WTC11 (cell line): ENCODE measurements at regions not wholly inside any gene's neighbourhood (a gene's known extent, or its start where the extent isn't known, plus 50 kb on each side); places are given as distances from the start of the nearest gene placed in this dataset.
"Not testable (repeated sequence)": the region's sequence is repeated elsewhere in the genome, so short reads cannot be mapped to it uniquely, and the experiment has no call there.

Experiments used
- ATAC-seq: fragments of 200-7000 bp; cut with Tn5 transposase; 2 replicates; pipeline ENCODE4 v1.10.0; 2021; ENCODE audit warnings: mild to moderate bottlenecking, moderate library complexity
- CTCF ChIA-PET: fragments of 300-600 bp; sonication (Branson Sonifier 250); formaldehyde crosslinking; loops from one replicate; lab custom pipeline; 2021; ENCODE audit warnings: antibody characterized with exemption; lab: Charles Lee
- POLR2A ChIA-PET: fragments of 350-600 bp; sonication (Branson Sonifier 250); formaldehyde crosslinking; loops from one replicate; lab custom pipeline; 2021; ENCODE audit warnings: antibody characterized with exemption; lab: Charles Lee
- DNase-seq: peaks from one replicate; pipeline ENCODE4 v3.0.0; 2021; ENCODE audit warnings: low spot score
- H3K27ac Mint-ChIP-seq: 2 replicates; pipeline ENCODE4 v1.8.0; 2021; ENCODE audit warnings: mixed read lengths
- H3K27me3 Mint-ChIP-seq: 2 replicates; pipeline ENCODE4 v1.8.0; 2021; ENCODE audit warnings: low read depth, mild to moderate bottlenecking, moderate library complexity, mixed read lengths
- H3K36me3 Mint-ChIP-seq: 2 replicates; pipeline ENCODE4 v1.8.0; 2021; ENCODE audit warnings: mixed read lengths
- H3K4me1 Mint-ChIP-seq: 2 replicates; pipeline ENCODE4 v1.8.0; 2022; ENCODE audit warnings: mixed read lengths
- H3K4me3 Mint-ChIP-seq: 2 replicates; pipeline ENCODE4 v1.8.0; 2021; ENCODE audit warnings: mild to moderate bottlenecking, moderate library complexity, mixed read lengths
- H3K9me3 Mint-ChIP-seq: 2 replicates; pipeline ENCODE4 v1.8.0; 2021; ENCODE audit warnings: mixed read lengths
- AR ChIP-seq: fragments of 250-450 bp; sonication (Bioruptor Pico); IDR thresholded peaks from 2 replicates; pipeline ENCODE4 v1.9.0; 2021; ENCODE audit warnings: mild to moderate bottlenecking
- ATF1 ChIP-seq: sonication (generic); formaldehyde crosslinking; IDR thresholded peaks from 2 replicates; pipeline ENCODE4 v1.8.1; 2023; ENCODE audit warnings: mild to moderate bottlenecking, moderate library complexity, missing genetic modification reagents
- FOXK1 ChIP-seq: sonication (generic); formaldehyde crosslinking; IDR thresholded peaks from 2 replicates; pipeline ENCODE4 v1.8.0; 2022; ENCODE audit warnings: mild to moderate bottlenecking, moderate library complexity, missing genetic modification reagents
- PRDM15 ChIP-seq: sonication (generic); formaldehyde crosslinking; IDR thresholded peaks from 2 replicates; pipeline ENCODE4 v1.8.0; 2022; ENCODE audit warnings: missing genetic modification reagents
- PREB ChIP-seq: sonication (generic); formaldehyde crosslinking; IDR thresholded peaks from 2 replicates; pipeline ENCODE4 v1.8.1; 2022; ENCODE audit warnings: mild to moderate bottlenecking, missing genetic modification reagents, moderate library complexity, borderline replicate concordance
- STAT6 ChIP-seq: sonication (generic); formaldehyde crosslinking; conservative IDR thresholded peaks from 2 replicates; pipeline ENCODE4 v1.8.1; 2023; ENCODE audit warnings: mild to moderate bottlenecking, low read depth, missing genetic modification reagents, moderate library complexity
- ZNF232 ChIP-seq: sonication (generic); formaldehyde crosslinking; IDR thresholded peaks from 2 replicates; pipeline ENCODE4 v1.8.0; 2022; ENCODE audit warnings: mild to moderate bottlenecking, missing genetic modification reagents
- ZNF281 ChIP-seq: sonication (generic); formaldehyde crosslinking; IDR thresholded peaks from 2 replicates; pipeline ENCODE4 v1.8.0; 2023; ENCODE audit warnings: mild to moderate bottlenecking, missing genetic modification reagents

- no peak for TF ChIP-seq ZNF281 (CRISPR knock-in tag)
- TF ChIP-seq ATF1, result no peak
- no peak for TF ChIP-seq AR (CRISPR knock-in tag)
- TF ChIP-seq PRDM15, result no peak
- no peak for TF ChIP-seq ZNF232 (CRISPR knock-in tag)
- TF ChIP-seq STAT6 (CRISPR knock-in tag), result no peak
- no peak for TF ChIP-seq FOXK1 (CRISPR knock-in tag)
- no peak for TF ChIP-seq PREB
Measured at GRCh38 chr15:77886805-77887448, 190.6 kb downstream of the TBC1D2B start (continued).

- H3K36me3 Mint-ChIP-seq, H3K4me3 Mint-ChIP-seq, ATAC-seq, H3K9me3 Mint-ChIP-seq, DNase-seq, CTCF ChIA-PET, POLR2A ChIA-PET, H3K27me3 Mint-ChIP-seq, H3K4me1 Mint-ChIP-seq: not testable (repeated sequence)
- peak overlapping the region; percentile 48; the same call in 1 of the 2 replicates for H3K27ac Mint-ChIP-seq
Measured at GRCh38 chr15:77885877-77886500, 191.5 kb downstream of the TBC1D2B start.

- DNase-seq, H3K4me1 Mint-ChIP-seq, H3K36me3 Mint-ChIP-seq, H3K9me3 Mint-ChIP-seq, H3K27me3 Mint-ChIP-seq, H3K4me3 Mint-ChIP-seq, POLR2A ChIA-PET, H3K27ac Mint-ChIP-seq: not testable (repeated sequence)
- ATAC-seq, result peak; percentile 53
- CTCF ChIA-PET, result interaction anchor here (1.3 to 1.8 kb wide), 2 partner anchors 17 to 18 kb away, joined by 4 to 5 read pairs; no protein-coding TSS in a partner anchor
Measured at GRCh38 chr15:77883012-77883411, 194.5 kb downstream of the TBC1D2B start.
